ENCODE measurements at regions not wholly inside any gene's neighbourhood (a gene's known extent, or its start where the extent isn't known, plus 50 kb on each side); places are given as distances from the start of the nearest gene placed in this dataset.

- Mint-ChIP-seq H3K36me3 (no peaks in the 10 kb centered on the region), H3K9me3 (peaks cover 0 to 32% (median 10%) of the 10 kb centered on the region in 5 donors), H3K4me3 (no peak overlapping the region), H3K27me3 (no peaks in the 10 kb centered on the region), H3K4me1 (no peaks in the 10 kb centered on the region), H3K27ac (no peak overlapping the region)
- POLR2A ChIA-PET: no interaction called here
- Histone ChIP-seq H3K27ac (ENCODE audit: low read depth, low read length) (no peak overlapping the region), H3K4me3 (ENCODE audit: low read length) (no peak overlapping the region), H3K27me3 (ENCODE audit: insufficient read depth, low read length, poor library complexity, severe bottlenecking) (no peaks in the 10 kb centered on the region), H3K4me1 (ENCODE audit: insufficient read depth, low read length) (no peaks in the 10 kb centered on the region), H3K36me3 (ENCODE audit: insufficient read depth, low read length) (no peaks in the 10 kb centered on the region), H3K9me3 (ENCODE audit: low read length) (no peaks in the 10 kb centered on the region)
- CTCF ChIA-PET: no interaction called here
- no peak for DNase-seq
Observed at GRCh38 chr5:8784692-8785091, 761.2 kb downstream of the SEMA5A start.

GRCh38 chr5:8788246-8788645 lies 757.6 kb downstream of the SEMA5A start:
- Histone ChIP-seq H3K27me3 (ENCODE audit: insufficient read depth, low read length, poor library complexity, severe bottlenecking) (no peaks in the 10 kb centered on the region), H3K36me3 (ENCODE audit: insufficient read depth, low read length) (no peaks in the 10 kb centered on the region), H3K9me3 (ENCODE audit: low read length) (no peaks in the 10 kb centered on the region), H3K4me1 (ENCODE audit: insufficient read depth, low read length) (no peaks in the 10 kb centered on the region), H3K27ac (ENCODE audit: low read depth, low read length) (no peak overlapping the region), H3K4me3 (ENCODE audit: low read length) (no peak overlapping the region)
- Mint-ChIP-seq H3K27ac (no peak overlapping the region), H3K36me3 (no peaks in the 10 kb centered on the region), H3K4me1 (no peaks in the 10 kb centered on the region), H3K27me3 (no peaks in the 10 kb centered on the region), H3K4me3 (no peak overlapping the region), H3K9me3 (peaks cover 0 to 34% (median 12%) of the 10 kb centered on the region in 5 donors)
- CTCF ChIA-PET: no interaction called here
- DNase-seq: no peak
- POLR2A ChIA-PET: no interaction called here

- no peak overlapping the region for H3K27ac ChIP-seq (ENCODE audit: low read depth, low read length)
- no peaks in the 10 kb centered on the region for H3K9me3 ChIP-seq (ENCODE audit: low read length)
- no peaks in the 10 kb centered on the region for H3K4me1 Mint-ChIP-seq
- H3K27me3 ChIP-seq (ENCODE audit: insufficient read depth, low read length, poor library complexity, severe bottlenecking): no peaks in the 10 kb centered on the region
- H3K27ac Mint-ChIP-seq: no peak overlapping the region
- H3K4me1 ChIP-seq (ENCODE audit: insufficient read depth, low read length): no peaks in the 10 kb centered on the region
- H3K36me3 Mint-ChIP-seq: no peaks in the 10 kb centered on the region
- ChIA-PET CTCF (no interaction called here), POLR2A (no interaction called here)
- peaks cover 15 to 31% (median 25%) of the 10 kb centered on the region in 5 donors for H3K9me3 Mint-ChIP-seq
- DNase-seq: no peak
- H3K27me3 Mint-ChIP-seq: no peaks in the 10 kb centered on the region
- H3K4me3 Mint-ChIP-seq: no peak overlapping the region
- H3K4me3 ChIP-seq (ENCODE audit: low read length): no peak overlapping the region
- H3K36me3 ChIP-seq (ENCODE audit: insufficient read depth, low read length): no peaks in the 10 kb centered on the region
Observed at GRCh38 chr5:8805653-8806052, 740.2 kb downstream of the SEMA5A start.

GRCh38 chr5:8807636-8808035 lies 738.2 kb downstream of the SEMA5A start:
- DNase-seq: no peak
- no peaks in the 10 kb centered on the region for H3K9me3 ChIP-seq (ENCODE audit: low read length)
- H3K27me3 Mint-ChIP-seq: no peaks in the 10 kb centered on the region
- H3K4me3 ChIP-seq (ENCODE audit: low read length): no peak overlapping the region
- H3K36me3 Mint-ChIP-seq: no peaks in the 10 kb centered on the region
- H3K27ac Mint-ChIP-seq: no peak overlapping the region
- no peak overlapping the region for H3K4me3 Mint-ChIP-seq
- H3K4me1 ChIP-seq (ENCODE audit: insufficient read depth, low read length): no peaks in the 10 kb centered on the region
- no peaks in the 10 kb centered on the region for H3K27me3 ChIP-seq (ENCODE audit: insufficient read depth, low read length, poor library complexity, severe bottlenecking)
- CTCF ChIA-PET: no interaction called here
- no peaks in the 10 kb centered on the region for H3K4me1 Mint-ChIP-seq
- H3K9me3 Mint-ChIP-seq: peaks cover 10 to 17% (median 15%) of the 10 kb centered on the region in 5 donors
- no peak overlapping the region for H3K27ac ChIP-seq (ENCODE audit: low read depth, low read length)
- H3K36me3 ChIP-seq (ENCODE audit: insufficient read depth, low read length): no peaks in the 10 kb centered on the region
- POLR2A ChIA-PET: no interaction called here

GRCh38 chr5:8811581-8811980 lies 734.3 kb downstream of the SEMA5A start:
- H3K36me3 ChIP-seq (ENCODE audit: insufficient read depth, low read length): no peaks in the 10 kb centered on the region
- ChIA-PET CTCF (no interaction called here), POLR2A (no interaction called here)
- H3K27ac Mint-ChIP-seq: no peak overlapping the region
- peaks cover 8 to 25% (median 19%) of the 10 kb centered on the region in 5 donors for H3K9me3 Mint-ChIP-seq
- H3K4me3 Mint-ChIP-seq: no peak overlapping the region
- H3K4me1 ChIP-seq (ENCODE audit: insufficient read depth, low read length): no peaks in the 10 kb centered on the region
- H3K27ac ChIP-seq (ENCODE audit: low read depth, low read length): no peak overlapping the region
- DNase-seq: no peak
- H3K36me3 Mint-ChIP-seq: no peaks in the 10 kb centered on the region
- no peaks in the 10 kb centered on the region for H3K27me3 Mint-ChIP-seq
- H3K9me3 ChIP-seq (ENCODE audit: low read length): no peaks in the 10 kb centered on the region
- no peaks in the 10 kb centered on the region for H3K27me3 ChIP-seq (ENCODE audit: insufficient read depth, low read length, poor library complexity, severe bottlenecking)
- no peak overlapping the region for H3K4me3 ChIP-seq (ENCODE audit: low read length)
- no peaks in the 10 kb centered on the region for H3K4me1 Mint-ChIP-seq

GRCh38 chr5:8813180-8813579 lies 732.7 kb downstream of the SEMA5A start:
- no peaks in the 10 kb centered on the region for H3K27me3 ChIP-seq (ENCODE audit: insufficient read depth, low read length, poor library complexity, severe bottlenecking)
- Mint-ChIP-seq H3K9me3 (peaks cover 10 to 25% (median 19%) of the 10 kb centered on the region in 5 donors), H3K4me1 (no peaks in the 10 kb centered on the region), H3K36me3 (no peaks in the 10 kb centered on the region), H3K4me3 (no peak overlapping the region), H3K27ac (no peak overlapping the region), H3K27me3 (no peaks in the 10 kb centered on the region)
- H3K27ac ChIP-seq (ENCODE audit: low read depth, low read length): no peak overlapping the region
- no peaks in the 10 kb centered on the region for H3K4me1 ChIP-seq (ENCODE audit: insufficient read depth, low read length)
- ChIA-PET POLR2A (no interaction called here), CTCF (no interaction called here)
- no peak for DNase-seq
- no peaks in the 10 kb centered on the region for H3K9me3 ChIP-seq (ENCODE audit: low read length)
- H3K36me3 ChIP-seq (ENCODE audit: insufficient read depth, low read length): no peaks in the 10 kb centered on the region
- H3K4me3 ChIP-seq (ENCODE audit: low read length): no peak overlapping the region

- Mint-ChIP-seq H3K27me3 (no peaks in the 10 kb centered on the region), H3K36me3 (no peaks in the 10 kb centered on the region), H3K4me3 (no peak overlapping the region), H3K9me3 (peaks cover 10 to 27% (median 22%) of the 10 kb centered on the region in 5 donors), H3K27ac (no peak overlapping the region), H3K4me1 (no peaks in the 10 kb centered on the region)
- H3K4me3 ChIP-seq (ENCODE audit: low read length): no peak overlapping the region
- H3K4me1 ChIP-seq (ENCODE audit: insufficient read depth, low read length): no peaks in the 10 kb centered on the region
- CTCF ChIA-PET: no interaction called here
- H3K27me3 ChIP-seq (ENCODE audit: insufficient read depth, low read length, poor library complexity, severe bottlenecking): no peaks in the 10 kb centered on the region
- no peak overlapping the region for H3K27ac ChIP-seq (ENCODE audit: low read depth, low read length)
- no peaks in the 10 kb centered on the region for H3K36me3 ChIP-seq (ENCODE audit: insufficient read depth, low read length)
- DNase-seq: no peak
- POLR2A ChIA-PET: no interaction called here
- no peaks in the 10 kb centered on the region for H3K9me3 ChIP-seq (ENCODE audit: low read length)
Observed at GRCh38 chr5:8814105-8814504, 731.8 kb downstream of the SEMA5A start.

- ChIA-PET CTCF (no interaction called here), POLR2A (no interaction called here)
- no peak for DNase-seq
- Histone ChIP-seq H3K9me3 (ENCODE audit: low read length) (no peaks in the 10 kb centered on the region), H3K4me1 (ENCODE audit: insufficient read depth, low read length) (no peaks in the 10 kb centered on the region), H3K27me3 (ENCODE audit: insufficient read depth, low read length, poor library complexity, severe bottlenecking) (no peaks in the 10 kb centered on the region), H3K4me3 (ENCODE audit: low read length) (no peak overlapping the region), H3K36me3 (ENCODE audit: insufficient read depth, low read length) (no peaks in the 10 kb centered on the region), H3K27ac (ENCODE audit: low read depth, low read length) (no peak overlapping the region)
- Mint-ChIP-seq H3K4me3 (no peak overlapping the region), H3K27ac (no peak overlapping the region), H3K36me3 (no peaks in the 10 kb centered on the region), H3K9me3 (peaks cover 3 to 22% (median 6%) of the 10 kb centered on the region in 5 donors), H3K4me1 (no peaks in the 10 kb centered on the region), H3K27me3 (no peaks in the 10 kb centered on the region)
Observed at GRCh38 chr5:8824371-8824770, 721.5 kb downstream of the SEMA5A start.

GRCh38 chr5:8825139-8825757 lies 720.6 kb downstream of the SEMA5A start:
- H3K4me1 Mint-ChIP-seq: no peaks in the 10 kb centered on the region
- H3K4me3 ChIP-seq (ENCODE audit: low read length): no peak overlapping the region
- no peak overlapping the region for H3K27ac Mint-ChIP-seq
- no peaks in the 10 kb centered on the region for H3K36me3 Mint-ChIP-seq
- ChIA-PET POLR2A (no interaction called here), CTCF (no interaction called here)
- H3K9me3 ChIP-seq (ENCODE audit: low read length): no peaks in the 10 kb centered on the region
- H3K27ac ChIP-seq (ENCODE audit: low read depth, low read length): no peak overlapping the region
- H3K27me3 ChIP-seq (ENCODE audit: insufficient read depth, low read length, poor library complexity, severe bottlenecking): no peaks in the 10 kb centered on the region
- H3K27me3 Mint-ChIP-seq: no peaks in the 10 kb centered on the region
- H3K9me3 Mint-ChIP-seq: peaks cover 2 to 24% (median 7%) of the 10 kb centered on the region in 5 donors
- H3K4me1 ChIP-seq (ENCODE audit: insufficient read depth, low read length): no peaks in the 10 kb centered on the region
- H3K36me3 ChIP-seq (ENCODE audit: insufficient read depth, low read length): no peaks in the 10 kb centered on the region
- H3K4me3 Mint-ChIP-seq: no peak overlapping the region
- DNase-seq: no peak

Measured in CD8-positive, alpha-beta memory T cell (primary cell).